ENCODE measurements at regions not wholly inside any gene's neighbourhood (a gene's known extent, or its start where the extent isn't known, plus 50 kb on each side); places are given as distances from the start of the nearest gene placed in this dataset.

- TF ChIP-seq CTCF (IDR thresholded peaks at IDR 0.05) (no peak), POLR2A (IDR thresholded peaks at IDR 0.05) (no peak)
Measured at GRCh38 chr3:19769694-19770093, 164.3 kb downstream of the EFHB start.
